Activated CD8-positive, alpha-beta memory T cell treated with anti-CD3 and anti-CD28 coated beads for 36 hours (primary cell): ENCODE measurements at regions not wholly inside any gene's neighbourhood (a gene's known extent, or its start where the extent isn't known, plus 50 kb on each side); places are given as distances from the start of the nearest gene placed in this dataset.

Experiments used
- CTCF ChIA-PET: fragments of 350-600 bp; sonication (Branson Sonifier 250); formaldehyde crosslinking; loops from one replicate; lab custom pipeline; 2021; ENCODE audit warnings: antibody characterized with exemption; lab: Charles Lee
- POLR2A ChIA-PET: fragments of 350-600 bp; sonication (Branson Sonifier 250); formaldehyde crosslinking; loops from one replicate; lab custom pipeline; 2021; ENCODE audit warnings: antibody characterized with exemption; lab: Charles Lee

GRCh38 chr10:78745441-78745840 is 323.3 kb upstream of the ZMIZ1 start:
- POLR2A ChIA-PET, result no interaction called here
- CTCF ChIA-PET, result no interaction called here

- CTCF ChIA-PET, result no interaction called here
- POLR2A ChIA-PET, result no interaction called here
Observed at GRCh38 chr10:78746155-78746763, 322.5 kb upstream of the ZMIZ1 start.

DNA sequence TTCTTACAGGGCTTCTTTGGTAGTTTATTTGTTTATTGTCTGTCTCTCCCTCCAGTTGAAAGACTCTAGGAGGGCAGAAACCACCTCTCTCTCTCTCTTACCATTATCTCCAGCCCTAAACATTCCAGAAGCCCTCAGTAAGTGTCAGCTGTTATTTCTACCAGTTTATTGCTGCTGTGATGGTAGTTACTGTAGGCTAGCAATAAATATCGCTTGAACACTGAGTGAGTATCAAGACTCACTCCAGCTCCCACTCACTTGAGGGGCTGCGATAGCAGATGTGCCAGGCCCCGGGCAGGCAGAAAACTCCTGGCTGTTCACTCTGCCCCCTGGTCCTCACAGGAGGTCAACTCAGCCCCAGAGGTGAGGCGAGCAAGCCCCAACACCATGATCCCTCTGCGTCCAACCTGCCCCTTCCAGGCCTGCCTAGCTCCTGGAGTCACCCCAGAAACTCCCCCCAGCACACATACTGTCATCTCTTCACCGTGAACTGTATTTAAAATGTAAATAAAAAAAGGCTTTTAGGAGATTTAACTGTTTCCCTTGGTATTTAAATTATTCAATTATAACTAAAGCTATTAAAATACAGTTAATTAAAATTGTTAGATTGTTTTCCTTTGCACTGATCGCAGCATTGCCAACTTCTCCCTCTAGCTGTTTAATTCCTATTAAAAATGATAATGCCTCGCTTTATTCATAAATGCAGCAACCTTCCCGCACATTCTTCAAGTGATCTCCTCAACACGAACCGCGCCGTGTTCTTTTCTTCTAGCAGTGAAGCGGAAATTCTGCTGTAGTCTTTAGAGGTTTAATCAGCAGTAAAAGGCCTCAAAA is 321.1 kb upstream of the ZMIZ1 start:
- ChIA-PET CTCF (no interaction called here), POLR2A (no interaction called here)

- ChIA-PET CTCF (no interaction called here), POLR2A (no interaction called here)
Observed at GRCh38 chr10:78748235-78748533, 320.6 kb upstream of the ZMIZ1 start.

GRCh38 chr10:78749200-78749599 is 319.6 kb upstream of the ZMIZ1 start:
- POLR2A ChIA-PET, result no interaction called here

DNA sequence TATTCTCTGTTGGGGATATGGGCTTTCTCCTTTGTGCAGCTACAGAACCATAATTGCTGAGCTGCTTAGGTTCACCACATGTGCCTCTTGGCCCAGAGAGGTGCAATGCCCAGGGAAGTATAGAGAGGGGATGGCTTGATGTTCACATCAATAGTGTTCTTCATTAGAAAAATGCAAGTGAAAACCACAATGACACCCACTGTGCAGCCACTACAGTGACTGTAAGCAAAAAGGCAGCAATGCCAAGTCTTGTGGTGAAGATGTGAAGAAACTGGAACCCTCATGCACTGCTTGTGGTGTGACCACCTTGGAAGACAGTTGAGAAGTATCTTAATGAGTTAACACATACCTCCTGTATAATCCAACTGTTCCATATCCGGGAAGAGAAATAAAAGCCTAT is 318.9 kb upstream of the ZMIZ1 start:
- POLR2A ChIA-PET, result no interaction called here
- CTCF ChIA-PET, result no interaction called here

More at GRCh38 chr10:78749200-78749599, 319.6 kb upstream of the ZMIZ1 start:
- CTCF ChIA-PET, result no interaction called here

- ChIA-PET CTCF (no interaction called here), POLR2A (no interaction called here)
Observed at GRCh38 chr10:78750418-78750817, 318.3 kb upstream of the ZMIZ1 start.

DNA sequence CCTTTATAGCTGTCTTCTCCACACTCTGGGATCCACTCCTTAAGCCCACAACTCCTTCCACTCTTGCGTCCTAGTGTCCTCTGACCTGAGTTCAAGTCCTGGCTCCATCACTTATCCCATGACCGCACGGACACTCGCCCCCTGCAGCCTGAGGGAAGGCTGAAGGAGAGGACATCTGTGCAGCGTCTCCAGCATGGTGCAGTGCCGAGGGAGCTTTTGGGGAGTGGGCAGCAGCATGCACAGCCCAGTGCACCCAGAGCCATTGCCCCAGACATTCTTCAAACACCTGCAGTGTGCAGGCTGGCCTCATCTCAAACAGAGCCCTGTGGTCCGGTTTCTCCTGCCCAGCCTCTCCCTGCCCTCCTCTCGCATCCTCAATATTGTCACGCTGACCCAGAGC is 317.1 kb upstream of the ZMIZ1 start:
- ChIA-PET CTCF (no interaction called here), POLR2A (no interaction called here)

DNA sequence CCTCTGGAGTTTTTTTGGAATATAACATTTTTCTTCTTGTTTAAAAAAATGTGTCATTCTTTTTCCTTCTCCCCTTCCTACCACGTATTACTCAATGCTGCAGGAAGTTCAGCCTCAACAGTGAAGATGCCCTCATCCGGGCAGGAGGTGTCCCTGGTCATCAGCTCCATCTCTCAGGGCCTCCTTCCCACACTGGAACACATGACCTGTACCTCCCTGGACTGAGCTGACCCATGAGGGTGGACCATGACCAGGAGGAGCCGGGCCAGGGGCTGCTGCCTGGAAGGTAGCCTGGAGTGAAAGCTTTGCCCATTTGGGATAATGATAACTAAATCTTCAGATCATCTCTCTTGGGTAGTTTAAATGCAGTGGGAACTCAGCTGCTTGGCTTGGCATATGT is 316.5 kb upstream of the ZMIZ1 start:
- CTCF ChIA-PET, result no interaction called here

DNA sequence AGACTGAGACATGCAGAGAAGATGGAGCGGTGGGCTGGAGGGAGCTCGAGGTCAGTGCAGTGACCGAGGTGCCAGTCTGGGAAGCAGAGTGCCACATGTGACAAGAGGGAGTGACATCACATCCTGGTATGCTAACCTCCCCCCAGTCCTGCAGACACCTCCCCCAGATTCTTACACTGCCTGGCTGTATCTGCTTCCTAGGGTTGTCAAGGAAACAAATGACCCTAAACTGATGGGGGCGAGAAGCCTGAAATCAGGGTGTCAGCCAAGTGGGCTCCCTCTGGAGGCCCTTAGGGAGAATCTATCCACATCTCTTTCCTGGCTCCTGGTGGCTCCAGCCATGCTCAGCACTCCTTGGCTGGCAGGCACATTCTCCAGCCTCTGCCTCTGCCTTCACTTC is 316.1 kb upstream of the ZMIZ1 start:
- POLR2A ChIA-PET, result no interaction called here
- CTCF ChIA-PET, result no interaction called here

More for the DNA sequence above, 316.5 kb upstream of the ZMIZ1 start:
- POLR2A ChIA-PET, result no interaction called here

GRCh38 chr10:78754269-78755062 is 314.3 kb upstream of the ZMIZ1 start:
- ChIA-PET CTCF (no interaction called here), POLR2A (no interaction called here)

DNA sequence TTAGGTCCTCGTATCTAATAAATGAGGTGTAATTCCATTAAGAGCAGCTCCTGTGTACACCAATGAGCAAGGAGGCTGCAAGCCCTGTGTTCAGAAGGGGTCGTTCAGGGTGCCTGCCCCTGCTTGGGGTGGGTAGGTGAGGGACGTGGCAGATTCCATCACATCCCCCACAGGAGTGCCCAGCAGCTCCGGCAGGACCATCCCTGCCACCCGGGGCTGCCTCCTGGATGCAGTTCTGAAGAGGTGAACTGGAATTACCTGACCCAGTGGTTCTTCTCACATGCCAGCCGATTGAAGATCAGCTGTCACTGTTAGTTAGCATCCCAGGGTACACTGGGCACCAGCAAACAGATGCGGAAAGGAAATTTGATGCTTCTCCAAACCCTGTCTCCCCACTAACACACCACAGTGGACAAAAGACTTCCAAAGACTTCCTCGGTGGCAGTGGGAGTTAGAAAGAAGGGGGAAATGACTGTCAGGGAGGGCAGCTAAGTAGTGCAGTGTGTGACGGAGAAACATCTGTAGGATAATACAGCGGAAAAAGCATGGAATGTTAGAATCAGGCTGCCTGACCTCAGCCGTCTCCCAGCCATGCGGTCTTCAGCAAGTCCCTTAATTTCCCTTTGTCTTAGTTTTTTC is 313.6 kb upstream of the ZMIZ1 start:
- POLR2A ChIA-PET, result no interaction called here
- CTCF ChIA-PET, result no interaction called here

DNA sequence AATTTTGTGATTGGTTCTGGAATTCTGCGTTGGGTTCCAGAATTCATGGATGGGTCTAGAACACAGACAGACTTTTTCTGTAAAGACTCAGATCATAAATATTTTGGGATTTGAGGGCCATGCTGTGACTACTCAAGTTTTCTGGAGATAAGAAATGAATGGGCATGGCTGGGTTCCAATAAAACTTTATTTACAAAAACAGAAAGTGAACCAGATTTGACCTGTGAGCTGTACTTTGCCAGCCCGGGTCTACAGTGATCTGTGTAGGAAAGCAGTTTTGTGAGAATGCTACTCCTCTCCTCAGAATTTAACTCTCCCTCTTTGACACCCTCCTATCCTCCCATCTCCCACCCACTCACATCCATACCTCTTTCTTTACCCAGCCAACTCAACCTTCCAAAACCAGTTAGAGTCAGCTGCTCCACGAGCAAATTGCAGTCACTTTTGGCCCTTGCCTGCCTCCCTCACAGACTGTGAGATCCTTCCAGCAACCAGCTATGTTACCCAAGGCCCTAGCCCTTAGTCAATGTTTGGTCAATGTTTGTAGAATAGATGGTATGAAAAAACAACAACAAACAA is 312.8 kb upstream of the ZMIZ1 start:
- CTCF ChIA-PET, result no interaction called here

GRCh38 chr10:78756604-78757343 is 312.0 kb upstream of the ZMIZ1 start:
- ChIA-PET CTCF (no interaction called here), POLR2A (no interaction called here)

More for the DNA sequence above, 312.8 kb upstream of the ZMIZ1 start:
- POLR2A ChIA-PET, result no interaction called here

- CTCF ChIA-PET, result no interaction called here
- POLR2A ChIA-PET, result no interaction called here
Observed at GRCh38 chr10:78757344-78757925, 311.3 kb upstream of the ZMIZ1 start.

DNA sequence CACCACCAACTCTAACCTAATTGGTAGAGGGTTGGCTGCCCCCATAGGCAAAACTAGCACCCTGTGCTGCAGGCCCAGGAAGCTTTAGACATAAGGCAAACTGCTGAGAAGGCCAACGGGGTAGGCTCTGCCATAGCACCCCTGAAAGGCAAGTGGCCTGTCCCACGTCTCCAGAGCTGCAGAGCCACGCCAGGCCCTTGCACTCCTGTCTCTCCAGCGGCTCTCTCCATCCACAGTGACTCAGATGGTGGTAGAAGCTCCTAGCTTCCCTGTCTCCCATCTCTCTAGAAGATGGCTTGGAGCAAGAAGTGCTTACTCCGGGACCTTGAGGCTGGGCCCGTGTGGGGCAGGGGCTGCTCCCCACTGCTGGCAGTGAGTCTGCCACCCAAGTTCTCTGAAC is 310.6 kb upstream of the ZMIZ1 start:
- CTCF ChIA-PET, result no interaction called here
- POLR2A ChIA-PET, result interaction anchor here (0.6 kb wide), 1 partner anchor 45 kb away, joined by 3 read pairs; no protein-coding TSS in a partner anchor

- ChIA-PET CTCF (interaction anchor here (1.3 kb wide), 1 partner anchor 435 kb away, joined by 3 read pairs; no protein-coding TSS in a partner anchor), POLR2A (no interaction called here)
Observed at GRCh38 chr10:78759456-78760120, 309.2 kb upstream of the ZMIZ1 start.
